ENCODE measurements at regions not wholly inside any gene's neighbourhood (a gene's known extent, or its start where the extent isn't known, plus 50 kb on each side); places are given as distances from the start of the nearest gene placed in this dataset.

GRCh38 chr10:56583316-56583715 is 222.3 kb upstream of the ZWINT start:
- in situ Hi-C loops (cut with HindIII; ENCODE audit: low pct_unique_long_range_greater_than_20kb, low sequenced_read_pairs): no loop called here
- no peak for DNase-seq (ENCODE audit: low read depth in 1 of 2, low spot score in 1 of 2)
- no peak for TF ChIP-seq JUND (IDR thresholded peaks at IDR 0.05; ENCODE audit: low read depth)

- in situ Hi-C loops (cut with HindIII; ENCODE audit: low pct_unique_long_range_greater_than_20kb, low sequenced_read_pairs): no loop called here
- no peak for TF ChIP-seq JUND (IDR thresholded peaks at IDR 0.05; ENCODE audit: low read depth)
- no peak for DNase-seq (ENCODE audit: low read depth in 1 of 2, low spot score in 1 of 2)
Observed at GRCh38 chr10:56567580-56567979, 206.5 kb upstream of the ZWINT start.

GRCh38 chr10:56561336-56561735 is 200.3 kb upstream of the ZWINT start:
- DNase-seq (ENCODE audit: low read depth in 1 of 2, low spot score in 1 of 2): no peak
- in situ Hi-C loops (cut with HindIII; ENCODE audit: low pct_unique_long_range_greater_than_20kb, low sequenced_read_pairs): no loop called here
- TF ChIP-seq JUND (IDR thresholded peaks at IDR 0.05; ENCODE audit: low read depth): no peak

GRCh38 chr10:56551037-56551436 is 190.0 kb upstream of the ZWINT start:
- in situ Hi-C loops (cut with HindIII; ENCODE audit: low pct_unique_long_range_greater_than_20kb, low sequenced_read_pairs): no loop called here
- no peak for TF ChIP-seq JUND (IDR thresholded peaks at IDR 0.05; ENCODE audit: low read depth)
- peak in 1 of 2 experiments; percentile 39 for DNase-seq (ENCODE audit: low read depth in 1 of 2, low spot score in 1 of 2)

GRCh38 chr10:56547163-56547562 is 186.1 kb upstream of the ZWINT start:
- TF ChIP-seq JUND (IDR thresholded peaks at IDR 0.05; ENCODE audit: low read depth): no peak
- in situ Hi-C loops (cut with HindIII; ENCODE audit: low pct_unique_long_range_greater_than_20kb, low sequenced_read_pairs): no loop called here
- no peak for DNase-seq (ENCODE audit: low read depth in 1 of 2, low spot score in 1 of 2)

- DNase-seq (ENCODE audit: low read depth in 1 of 2, low spot score in 1 of 2): peak in 1 of 2 experiments; percentile 14
- in situ Hi-C loops (cut with HindIII; ENCODE audit: low pct_unique_long_range_greater_than_20kb, low sequenced_read_pairs): no loop called here
- TF ChIP-seq JUND (IDR thresholded peaks at IDR 0.05; ENCODE audit: low read depth): no peak
Observed at GRCh38 chr10:56537984-56538383, 176.9 kb upstream of the ZWINT start.

GRCh38 chr10:56522166-56522565 is 161.1 kb upstream of the ZWINT start:
- no peak for DNase-seq (ENCODE audit: low read depth in 1 of 2, low spot score in 1 of 2)
- TF ChIP-seq JUND (IDR thresholded peaks at IDR 0.05; ENCODE audit: low read depth): no peak
- in situ Hi-C loops (cut with HindIII; ENCODE audit: low pct_unique_long_range_greater_than_20kb, low sequenced_read_pairs): no loop called here

GRCh38 chr10:56508562-56508961 is 147.5 kb upstream of the ZWINT start:
- DNase-seq (ENCODE audit: low read depth in 1 of 2, low spot score in 1 of 2): no peak
- in situ Hi-C loops (cut with HindIII; ENCODE audit: low pct_unique_long_range_greater_than_20kb, low sequenced_read_pairs): no loop called here
- no peak for TF ChIP-seq JUND (IDR thresholded peaks at IDR 0.05; ENCODE audit: low read depth)

GRCh38 chr10:56507033-56507432 is 146.0 kb upstream of the ZWINT start:
- DNase-seq (ENCODE audit: low read depth in 1 of 2, low spot score in 1 of 2): no peak
- in situ Hi-C loops (cut with HindIII; ENCODE audit: low pct_unique_long_range_greater_than_20kb, low sequenced_read_pairs): no loop called here
- TF ChIP-seq JUND (IDR thresholded peaks at IDR 0.05; ENCODE audit: low read depth): no peak

GRCh38 chr10:56505555-56505954 is 144.5 kb upstream of the ZWINT start:
- in situ Hi-C loops (cut with HindIII; ENCODE audit: low pct_unique_long_range_greater_than_20kb, low sequenced_read_pairs): no loop called here
- DNase-seq (ENCODE audit: low read depth in 1 of 2, low spot score in 1 of 2): no peak
- no peak for TF ChIP-seq JUND (IDR thresholded peaks at IDR 0.05; ENCODE audit: low read depth)

- in situ Hi-C loops (cut with HindIII; ENCODE audit: low pct_unique_long_range_greater_than_20kb, low sequenced_read_pairs): no loop called here
- DNase-seq (ENCODE audit: low read depth in 1 of 2, low spot score in 1 of 2): no peak
- TF ChIP-seq JUND (IDR thresholded peaks at IDR 0.05; ENCODE audit: low read depth): no peak
Observed at GRCh38 chr10:56496186-56496486, 135.1 kb upstream of the ZWINT start.

GRCh38 chr10:56487746-56488145 is 126.7 kb upstream of the ZWINT start:
- TF ChIP-seq JUND (IDR thresholded peaks at IDR 0.05; ENCODE audit: low read depth): no peak
- in situ Hi-C loops (cut with HindIII; ENCODE audit: low pct_unique_long_range_greater_than_20kb, low sequenced_read_pairs): no loop called here
- no peak for DNase-seq (ENCODE audit: low read depth in 1 of 2, low spot score in 1 of 2)

- DNase-seq (ENCODE audit: low read depth in 1 of 2, low spot score in 1 of 2): no peak
- in situ Hi-C loops (cut with HindIII; ENCODE audit: low pct_unique_long_range_greater_than_20kb, low sequenced_read_pairs): no loop called here
- TF ChIP-seq JUND (IDR thresholded peaks at IDR 0.05; ENCODE audit: low read depth): no peak
Observed at GRCh38 chr10:56481521-56482091, 120.5 kb upstream of the ZWINT start.

GRCh38 chr10:56472978-56473377 is 111.9 kb upstream of the ZWINT start:
- in situ Hi-C loops (cut with HindIII; ENCODE audit: low pct_unique_long_range_greater_than_20kb, low sequenced_read_pairs): no loop called here
- no peak for TF ChIP-seq JUND (IDR thresholded peaks at IDR 0.05; ENCODE audit: low read depth)
- DNase-seq (ENCODE audit: low read depth in 1 of 2, low spot score in 1 of 2): no peak

Measured in T47D (cell line).